GM12875 (cell line): ENCODE measurements at regions not wholly inside any gene's neighbourhood (a gene's known extent, or its start where the extent isn't known, plus 50 kb on each side); places are given as distances from the start of the nearest gene placed in this dataset.

Experiments
- H3K4me3 ChIP-seq: one replicate; pipeline ENCODE4 v1.5.1; 2011; ENCODE audit warnings: low read depth, low read length, control low read depth
- TF ChIP-seq, protein P1 (sequence below): IDR thresholded peaks from 2 replicates; pipeline ENCODE4 v1.5.1; 2011; ENCODE audit warnings: low read depth, mild to moderate bottlenecking, control low read depth, inconsistent platforms, low read length, moderate library complexity, borderline replicate concordance; ENCODE audit not compliant: insufficient read depth

GRCh38 chr5:117892360-117892759 is 1096.0 kb downstream of the DTWD2 start:
- TF ChIP-seq, protein P1, sequence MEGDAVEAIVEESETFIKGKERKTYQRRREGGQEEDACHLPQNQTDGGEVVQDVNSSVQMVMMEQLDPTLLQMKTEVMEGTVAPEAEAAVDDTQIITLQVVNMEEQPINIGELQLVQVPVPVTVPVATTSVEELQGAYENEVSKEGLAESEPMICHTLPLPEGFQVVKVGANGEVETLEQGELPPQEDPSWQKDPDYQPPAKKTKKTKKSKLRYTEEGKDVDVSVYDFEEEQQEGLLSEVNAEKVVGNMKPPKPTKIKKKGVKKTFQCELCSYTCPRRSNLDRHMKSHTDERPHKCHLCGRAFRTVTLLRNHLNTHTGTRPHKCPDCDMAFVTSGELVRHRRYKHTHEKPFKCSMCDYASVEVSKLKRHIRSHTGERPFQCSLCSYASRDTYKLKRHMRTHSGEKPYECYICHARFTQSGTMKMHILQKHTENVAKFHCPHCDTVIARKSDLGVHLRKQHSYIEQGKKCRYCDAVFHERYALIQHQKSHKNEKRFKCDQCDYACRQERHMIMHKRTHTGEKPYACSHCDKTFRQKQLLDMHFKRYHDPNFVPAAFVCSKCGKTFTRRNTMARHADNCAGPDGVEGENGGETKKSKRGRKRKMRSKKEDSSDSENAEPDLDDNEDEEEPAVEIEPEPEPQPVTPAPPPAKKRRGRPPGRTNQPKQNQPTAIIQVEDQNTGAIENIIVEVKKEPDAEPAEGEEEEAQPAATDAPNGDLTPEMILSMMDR, result no peak
- no peak overlapping the region for H3K4me3 ChIP-seq

- no peak overlapping the region for H3K4me3 ChIP-seq
- TF ChIP-seq, protein P1, result no peak
Observed at GRCh38 chr5:117889596-117889995, 1098.8 kb downstream of the DTWD2 start.

DNA sequence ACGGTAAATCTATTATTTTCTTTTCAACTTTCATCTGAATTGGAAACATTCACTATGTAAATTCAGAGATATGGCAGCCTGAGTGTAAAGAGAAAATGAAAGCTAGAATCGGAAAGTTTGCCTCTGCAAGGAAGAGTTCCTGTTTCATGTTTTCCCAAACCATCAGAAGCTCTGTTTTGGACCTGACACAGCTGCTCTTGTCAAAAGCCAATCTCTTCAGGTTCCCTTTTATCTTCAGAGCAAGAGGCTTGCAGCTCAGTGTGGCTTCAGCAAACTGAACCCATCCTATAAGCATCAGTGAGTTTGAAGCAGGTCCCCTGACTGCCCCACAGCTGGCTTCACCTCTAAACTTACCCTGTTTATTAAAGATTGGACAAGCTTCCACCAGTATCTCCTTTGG is 1099.7 kb downstream of the DTWD2 start:
- TF ChIP-seq, protein P1, result no peak
- H3K4me3 ChIP-seq, result peak overlapping the region; percentile 29

- H3K4me3 ChIP-seq, result no peak overlapping the region
- TF ChIP-seq, protein P1, result no peak
Observed at GRCh38 chr5:117881426-117882230, 1106.7 kb downstream of the DTWD2 start.

- TF ChIP-seq, protein P1, result no peak
- no peak overlapping the region for H3K4me3 ChIP-seq
Observed at GRCh38 chr5:117880932-117881331, 1107.4 kb downstream of the DTWD2 start.

DNA sequence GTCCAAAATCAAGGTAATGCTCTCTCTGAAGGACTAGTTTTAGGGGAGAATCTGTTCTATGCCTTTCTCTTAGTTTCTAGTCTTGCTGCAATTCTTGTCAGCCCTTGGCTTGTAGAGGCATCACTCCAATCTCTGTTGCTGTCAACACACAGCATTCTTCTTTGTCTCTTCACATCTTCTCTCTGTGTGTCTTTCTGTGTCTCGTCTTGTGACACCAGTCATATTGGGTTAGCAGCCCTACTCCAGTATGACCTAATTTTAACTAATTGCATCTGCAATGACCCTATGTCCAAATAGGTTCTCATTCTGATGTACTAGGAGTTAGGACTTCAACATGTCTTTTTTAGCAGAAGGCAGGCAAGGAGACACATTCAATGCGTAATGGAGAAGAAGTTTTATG is 1110.6 kb downstream of the DTWD2 start:
- TF ChIP-seq, protein P1, result no peak

GRCh38 chr5:117872798-117873368 is 1115.5 kb downstream of the DTWD2 start:
- no peak overlapping the region for H3K4me3 ChIP-seq
- TF ChIP-seq, protein P1, result no peak

More for the DNA sequence above, 1110.6 kb downstream of the DTWD2 start:
- H3K4me3 ChIP-seq, result no peak overlapping the region
